ENCODE measurements at regions not wholly inside any gene's neighbourhood (a gene's known extent, or its start where the extent isn't known, plus 50 kb on each side); places are given as distances from the start of the nearest gene placed in this dataset.

GRCh38 chr9:118529210-118529609, 825.0 kb downstream of the TLR4 start:
- TF ChIP-seq ZNF23 (tag by site-specific recombination; IDR thresholded peaks at IDR 0.05; ENCODE audit: borderline replicate concordance) (no peak), ZNF664 (tag by site-specific recombination; IDR thresholded peaks at IDR 0.05) (no peak), REST (tag by site-specific recombination; IDR thresholded peaks at IDR 0.05) (no peak), ZNF521 (tag by site-specific recombination; IDR thresholded peaks at IDR 0.05) (no peak), ZBTB26 (tag by site-specific recombination; optimal IDR thresholded peaks at IDR 0.05) (no peak), ZNF114 (tag by site-specific recombination; IDR thresholded peaks at IDR 0.05) (no peak), CTCF (tag by site-specific recombination; IDR thresholded peaks at IDR 0.05) (no peak), ZNF48 (tag by site-specific recombination; IDR thresholded peaks at IDR 0.05) (no peak), SALL2 (tag by site-specific recombination; IDR thresholded peaks at IDR 0.05; ENCODE audit: borderline replicate concordance) (no peak), ZNF121 (tag by site-specific recombination; IDR thresholded peaks at IDR 0.05) (no peak), ZNF37A (tag by site-specific recombination; IDR thresholded peaks at IDR 0.05) (no peak)

All from HEK293 (cell line).